HPDE6-E6E7 (cell line): ENCODE measurements at regions not wholly inside any gene's neighbourhood (a gene's known extent, or its start where the extent isn't known, plus 50 kb on each side); places are given as distances from the start of the nearest gene placed in this dataset.
"Not testable (repeated sequence)": the region's sequence is repeated elsewhere in the genome, so short reads cannot be mapped to it uniquely, and the experiment has no call there.

Experiments used
- DNase-seq: peaks from one replicate; pipeline ENCODE4 v3.0.0; 2011; ENCODE audit warnings: missing footprints; ENCODE audit errors: extremely low spot score

GRCh38 chr7:130789436-130789835 lies 55.4 kb upstream of the KLF14 start:
- DNase-seq, result no peak

GRCh38 chr7:130791746-130792145 lies 57.7 kb upstream of the KLF14 start:
- no peak for DNase-seq

GRCh38 chr7:130793855-130794618 lies 60.0 kb upstream of the KLF14 start:
- no peak for DNase-seq

GRCh38 chr7:130794619-130794922 lies 60.6 kb upstream of the KLF14 start:
- no peak for DNase-seq

- DNase-seq, result not testable (repeated sequence)
These were observed 62.4 kb upstream of the KLF14 start for GRCh38 chr7:130796425-130796824.

GRCh38 chr7:130803127-130803526 lies 69.1 kb upstream of the KLF14 start:
- DNase-seq, result no peak

- no peak for DNase-seq
These were observed 70.2 kb upstream of the KLF14 start for GRCh38 chr7:130804220-130804619.

GRCh38 chr7:130812819-130813218 lies 78.8 kb upstream of the KLF14 start:
- DNase-seq, result not testable (repeated sequence)

- no peak for DNase-seq
These were observed 80.8 kb upstream of the KLF14 start for GRCh38 chr7:130814778-130815335.

- DNase-seq, result no peak
These were observed 84.0 kb upstream of the KLF14 start for GRCh38 chr7:130818056-130818455.

- no peak for DNase-seq
These were observed 87.9 kb upstream of the KLF14 start for GRCh38 chr7:130821864-130822263.

GRCh38 chr7:130822642-130823041 lies 88.6 kb upstream of the KLF14 start:
- DNase-seq, result no peak

- DNase-seq, result no peak
These were observed 89.1 kb upstream of the KLF14 start for GRCh38 chr7:130823060-130823459.

- no peak for DNase-seq
These were observed 91.8 kb upstream of the KLF14 start for GRCh38 chr7:130825819-130826218.

- DNase-seq, result no peak
These were observed 95.4 kb upstream of the KLF14 start for GRCh38 chr7:130829415-130829814.

GRCh38 chr7:130831322-130831721 lies 97.3 kb upstream of the KLF14 start:
- no peak for DNase-seq

GRCh38 chr7:130831817-130832481 lies 97.9 kb upstream of the KLF14 start:
- DNase-seq, result no peak

- DNase-seq, result peak; percentile 53
These were observed 104.7 kb upstream of the KLF14 start for GRCh38 chr7:130838738-130839137.

GRCh38 chr7:130840599-130840998 lies 106.6 kb upstream of the KLF14 start:
- no peak for DNase-seq

- no peak for DNase-seq
These were observed 107.4 kb upstream of the KLF14 start for GRCh38 chr7:130841416-130841815.

GRCh38 chr7:130843703-130844102 lies 109.7 kb upstream of the KLF14 start:
- no peak for DNase-seq

GRCh38 chr7:130844811-130845580 lies 111.0 kb upstream of the KLF14 start:
- peak; percentile 43 for DNase-seq
